ENCODE measurements at regions not wholly inside any gene's neighbourhood (a gene's known extent, or its start where the extent isn't known, plus 50 kb on each side); places are given as distances from the start of the nearest gene placed in this dataset.

DNA sequence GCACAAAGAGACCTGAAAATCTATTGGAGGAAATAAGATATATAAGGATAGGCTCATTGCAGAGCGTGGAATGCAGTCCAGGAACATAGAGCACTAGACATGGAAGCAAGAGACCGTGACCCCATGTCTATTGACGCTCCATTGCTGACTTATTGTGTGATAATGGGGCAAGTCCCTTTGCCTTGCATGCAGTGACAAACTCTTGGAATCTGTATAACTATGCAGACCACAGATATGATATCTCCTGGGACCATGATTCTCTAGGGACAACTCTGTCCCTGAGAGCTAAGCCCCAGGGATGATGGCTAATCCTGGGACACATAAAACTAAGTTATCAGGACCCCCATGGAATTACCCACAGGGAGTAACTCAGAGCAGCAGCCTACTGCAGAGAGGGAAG is 73.1 kb upstream of the PRDX6 start:
- DNase-seq = no peak

- DNase-seq = no peak
These were observed 71.9 kb upstream of the PRDX6 start for GRCh38 chr1:173405281-173405680.

GRCh38 chr1:173405834-173406233 is 71.3 kb upstream of the PRDX6 start:
- DNase-seq = no peak

GRCh38 chr1:173406783-173407230 is 70.3 kb upstream of the PRDX6 start:
- DNase-seq = no peak

- DNase-seq = no peak
These were observed 69.3 kb upstream of the PRDX6 start for GRCh38 chr1:173407846-173408245.

DNA sequence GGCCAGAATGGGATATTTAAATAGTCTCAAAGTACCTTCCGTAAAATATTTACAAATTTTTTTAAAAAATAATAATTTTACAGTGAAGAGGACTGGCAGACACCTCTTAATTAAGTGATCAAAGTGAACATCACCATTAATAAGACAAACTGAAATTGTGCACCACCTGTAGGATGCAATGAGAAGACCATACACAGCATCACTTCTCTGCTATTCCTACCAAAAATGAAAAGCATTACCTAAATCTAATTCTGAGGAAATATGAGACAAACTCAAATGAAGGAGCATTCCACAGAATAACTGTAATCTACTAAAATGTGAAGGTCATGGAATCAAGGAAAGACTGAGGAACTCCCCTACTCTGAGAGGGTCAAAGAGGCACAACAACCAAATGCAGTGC is 68.2 kb upstream of the PRDX6 start:
- DNase-seq = no peak

DNA sequence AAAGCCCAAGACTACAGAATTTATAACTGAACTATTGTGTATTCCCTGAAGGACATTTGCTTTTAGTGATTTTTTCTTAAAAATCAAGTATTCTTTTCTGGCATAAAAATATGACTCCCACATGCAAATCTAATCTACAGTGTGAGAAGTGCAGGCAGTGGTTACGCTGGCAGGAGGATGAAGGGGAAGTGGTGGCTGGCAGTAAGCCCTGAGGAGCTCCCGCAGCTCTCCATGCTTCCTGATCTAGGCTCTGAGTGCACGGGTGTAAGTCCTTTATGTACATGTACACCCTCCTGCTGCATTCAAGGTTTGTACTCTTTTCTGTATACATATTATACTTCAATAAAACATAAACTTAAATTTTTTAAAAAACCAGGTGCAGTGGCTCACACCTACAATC is 67.5 kb upstream of the PRDX6 start:
- no peak for DNase-seq

DNA sequence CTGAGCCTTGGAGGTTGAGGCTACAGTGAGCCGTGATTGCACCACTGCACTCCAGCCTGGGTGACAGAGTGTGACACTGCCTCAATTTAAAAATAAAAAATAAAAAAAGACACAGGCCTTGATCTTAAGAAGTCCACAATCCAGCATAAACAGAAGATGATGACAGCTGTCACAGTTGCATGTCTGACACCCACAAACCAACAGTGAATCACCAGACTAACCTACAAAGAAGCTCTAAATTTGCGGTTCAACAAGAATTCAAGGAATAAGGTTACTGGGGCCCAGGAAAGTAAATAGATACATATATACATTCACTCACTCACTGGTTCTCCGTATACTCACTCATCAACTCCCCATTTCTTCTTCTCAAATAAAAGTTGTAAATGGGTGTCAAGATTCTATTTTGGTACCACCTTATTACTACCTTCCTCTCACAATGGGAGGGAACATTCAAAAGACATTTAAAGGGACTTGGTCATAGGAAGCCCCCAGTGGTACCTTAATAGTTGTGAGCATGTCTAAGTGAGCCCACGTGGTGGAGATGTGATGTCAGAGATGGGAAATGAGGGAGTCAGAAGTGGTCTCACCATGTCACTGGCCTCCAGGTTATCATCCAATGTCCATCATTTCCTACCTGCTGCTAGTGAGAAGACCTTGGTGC is 66.9 kb upstream of the PRDX6 start:
- no peak for DNase-seq

GRCh38 chr1:173410794-173411236 is 66.3 kb upstream of the PRDX6 start:
- DNase-seq = no peak

DNA sequence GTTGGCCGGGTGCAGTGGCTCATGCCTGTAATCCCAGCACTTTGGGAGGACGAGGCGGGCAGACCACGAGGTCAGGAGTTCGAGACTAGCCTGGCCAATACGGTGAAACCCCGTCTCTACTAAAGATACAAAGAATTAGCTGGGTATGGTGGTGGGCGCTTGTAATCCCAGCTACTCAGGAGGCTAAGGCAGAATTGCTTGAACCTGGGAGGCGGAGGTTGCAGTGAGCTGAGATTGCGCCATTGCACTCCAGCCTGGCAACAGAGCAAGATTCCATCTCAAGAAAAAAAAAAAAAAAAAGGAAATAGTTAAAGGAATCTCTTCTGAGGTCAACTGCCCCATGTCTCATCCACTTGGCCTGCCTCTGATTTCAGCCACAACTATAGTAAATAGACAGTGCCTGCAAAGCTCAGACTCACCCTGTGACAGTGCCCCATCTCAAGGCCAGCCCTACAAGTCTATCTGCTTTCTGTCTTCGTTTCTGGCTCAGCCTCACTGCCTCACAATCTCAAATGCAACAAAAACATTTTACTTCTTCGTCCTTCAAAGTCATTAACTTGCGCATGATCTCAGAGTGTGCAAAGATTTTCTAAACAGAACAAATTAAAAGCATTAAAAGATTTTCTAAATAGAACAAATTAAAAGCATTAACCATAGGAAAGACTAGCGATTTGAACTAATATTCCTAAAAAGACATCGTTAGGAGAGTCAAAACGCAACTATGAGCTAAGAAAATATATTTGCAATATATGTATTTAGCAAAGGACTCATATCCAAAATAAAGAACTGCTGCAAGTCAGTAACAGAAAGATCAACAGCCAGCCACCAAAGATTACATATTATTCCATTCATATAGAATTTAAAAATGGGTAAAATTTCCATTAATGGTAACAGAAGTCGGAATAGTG is 65.0 kb upstream of the PRDX6 start:
- no peak for DNase-seq

GRCh38 chr1:173413271-173413707 is 63.8 kb upstream of the PRDX6 start:
- no peak for DNase-seq

DNA sequence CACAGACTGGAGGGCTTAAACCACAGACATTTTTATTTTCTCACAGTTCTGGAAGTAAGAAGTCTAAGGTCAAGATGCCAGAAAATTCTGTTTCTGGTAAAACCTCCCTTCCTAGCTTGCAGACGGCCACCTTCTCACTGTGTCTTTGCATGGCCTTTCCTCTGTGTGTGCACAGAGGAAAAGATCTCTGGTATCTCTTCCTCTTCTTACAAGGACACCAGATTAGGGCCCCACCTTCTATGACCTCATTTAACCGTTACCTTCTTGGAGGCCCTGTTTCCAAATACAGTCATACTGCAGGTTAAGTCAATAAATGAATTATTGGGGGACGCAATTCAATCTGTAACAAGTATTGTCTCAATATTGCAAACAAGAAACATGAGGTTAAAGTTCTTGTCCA is 63.0 kb upstream of the PRDX6 start:
- no peak for DNase-seq

DNA sequence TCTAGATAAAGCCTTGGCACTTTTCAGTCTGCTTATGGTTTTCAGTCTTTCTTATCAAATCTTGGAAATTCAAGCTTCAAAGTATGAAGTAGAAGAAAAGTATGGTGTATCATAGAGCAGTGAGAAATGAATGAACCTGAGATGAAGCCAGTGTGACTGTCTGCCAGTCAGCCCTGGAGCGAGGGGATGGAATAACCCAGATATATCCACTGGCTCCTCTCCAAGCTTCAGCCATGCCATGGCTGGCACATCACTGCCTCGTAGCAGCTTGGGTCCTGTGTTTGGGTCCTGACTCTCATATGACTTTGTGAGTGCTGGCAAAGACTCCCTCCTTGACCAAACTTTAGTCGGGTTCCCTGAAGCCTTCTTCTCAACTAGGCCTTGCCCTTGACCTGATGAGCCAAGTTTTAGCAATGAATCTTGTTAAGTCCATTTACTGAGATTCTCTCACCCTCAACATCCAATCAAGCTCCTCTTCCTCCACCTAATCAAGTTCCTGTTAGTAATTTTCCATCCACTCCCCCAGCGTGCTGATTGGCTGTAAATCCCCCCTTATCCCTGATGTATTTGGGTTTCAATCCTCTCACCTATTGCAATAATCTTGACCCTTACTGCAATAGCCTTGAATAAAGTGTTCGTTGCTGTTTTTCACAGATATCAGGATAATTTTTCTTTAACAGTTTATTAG is 62.5 kb upstream of the PRDX6 start:
- no peak for DNase-seq

GRCh38 chr1:173415490-173415889 is 61.6 kb upstream of the PRDX6 start:
- DNase-seq = no peak

DNA sequence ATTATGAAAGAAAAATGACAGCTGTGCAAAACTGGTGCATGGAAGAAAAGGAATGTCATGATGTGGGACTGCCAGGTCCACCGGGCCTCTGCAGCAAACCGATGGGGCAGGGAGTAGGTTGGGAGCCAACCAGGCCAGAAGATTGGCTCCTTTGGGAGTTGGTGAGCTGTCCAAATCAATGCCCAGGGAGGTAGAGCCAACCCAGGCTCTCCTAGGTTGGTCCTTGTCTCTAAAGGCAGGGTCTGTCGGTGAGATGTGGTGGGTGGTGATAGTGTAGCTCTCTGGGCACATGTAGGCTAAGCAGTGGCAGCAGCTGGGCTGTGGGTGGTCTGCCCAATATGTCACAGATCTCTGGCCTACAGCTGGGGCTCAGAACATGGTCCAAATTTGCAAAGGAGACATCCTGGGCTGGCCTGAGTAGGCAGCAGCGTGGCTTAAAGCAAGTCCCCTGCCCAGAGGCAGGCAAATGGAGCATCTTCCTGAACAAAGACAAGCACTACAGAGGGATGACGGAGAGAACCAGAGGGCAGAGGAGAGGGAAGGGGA is 61.2 kb upstream of the PRDX6 start:
- no peak for DNase-seq

DNA sequence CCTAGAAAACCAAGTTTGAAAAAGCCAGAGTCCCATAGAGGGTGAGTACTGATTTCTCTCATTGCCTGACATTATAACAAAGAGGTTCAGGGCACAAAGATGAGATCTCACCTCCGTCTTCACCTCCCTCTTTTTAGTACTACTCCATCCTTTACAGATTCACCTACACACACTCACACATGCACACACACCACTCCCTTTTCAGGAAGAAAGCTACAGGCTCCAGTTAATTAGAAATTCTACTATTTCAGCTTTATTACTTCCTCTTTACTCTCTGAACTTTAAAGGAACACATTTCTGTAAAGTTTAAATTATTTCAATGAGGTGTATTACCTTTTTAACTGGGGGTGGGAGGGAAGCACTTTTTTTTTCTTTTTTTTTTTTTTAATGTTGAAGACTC is 59.6 kb upstream of the PRDX6 start:
- DNase-seq = no peak

GRCh38 chr1:173418107-173418985 is 58.8 kb upstream of the PRDX6 start:
- no peak for DNase-seq

- peak; percentile 15 for DNase-seq
These were observed 56.8 kb upstream of the PRDX6 start for GRCh38 chr1:173420330-173420806.

GRCh38 chr1:173421286-173421685 is 55.8 kb upstream of the PRDX6 start:
- no peak for DNase-seq

- DNase-seq = no peak
These were observed 55.3 kb upstream of the PRDX6 start for GRCh38 chr1:173421789-173422188.

DNA sequence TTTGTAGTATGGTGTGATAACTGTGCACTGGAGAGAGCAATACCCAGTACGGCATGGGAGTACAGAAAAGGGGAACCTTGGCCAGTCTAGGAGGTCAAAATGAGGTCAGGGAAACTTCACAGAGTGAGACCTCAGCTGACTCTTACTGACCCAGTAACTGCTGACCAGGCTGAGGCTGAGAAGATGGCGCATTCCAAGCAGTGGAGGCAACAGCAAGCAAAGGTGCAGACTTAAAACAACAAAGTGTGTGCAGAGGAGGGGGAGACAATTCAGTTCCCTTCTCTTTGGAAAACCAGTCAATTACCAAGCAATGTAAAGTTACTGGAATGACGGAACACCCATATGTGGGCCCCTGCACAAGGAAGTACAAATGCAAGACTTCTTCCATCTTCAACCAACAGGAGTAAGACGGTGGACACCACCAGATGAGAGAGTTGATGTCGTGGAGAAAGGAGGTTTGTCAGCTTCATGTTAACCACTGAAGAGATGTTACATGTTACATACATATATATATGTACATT is 54.6 kb upstream of the PRDX6 start:
- DNase-seq = no peak

DNA sequence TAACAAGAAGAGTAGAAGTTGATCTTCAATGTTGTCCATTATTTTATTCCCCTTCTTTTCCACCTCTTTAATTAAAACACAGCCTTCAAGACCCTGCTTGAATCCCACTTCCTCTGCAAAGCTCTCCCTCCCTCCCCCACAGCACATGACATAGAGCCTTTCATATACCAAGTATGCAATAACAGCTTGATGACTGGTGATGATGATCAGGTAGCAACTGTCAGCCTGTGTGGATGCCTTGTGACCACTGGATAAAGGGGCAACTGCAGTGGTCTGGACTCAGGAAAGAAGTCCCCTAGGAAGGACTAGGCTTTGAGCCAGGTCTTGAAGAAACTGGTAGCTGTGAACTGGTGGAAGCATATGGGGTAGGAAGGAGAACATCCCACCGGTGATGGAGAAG is 53.8 kb upstream of the PRDX6 start:
- DNase-seq = no peak
